Inferior parietal cortex (tissue), 1 donor: ENCODE measurements at regions not wholly inside any gene's neighbourhood (a gene's known extent, or its start where the extent isn't known, plus 50 kb on each side); places are given as distances from the start of the nearest gene placed in this dataset.

Experiments used
- DNase-seq: peaks from one replicate; pipeline ENCODE4 v3.0.0-alpha.2; 2016; ENCODE audit errors: extremely low spot score

DNA sequence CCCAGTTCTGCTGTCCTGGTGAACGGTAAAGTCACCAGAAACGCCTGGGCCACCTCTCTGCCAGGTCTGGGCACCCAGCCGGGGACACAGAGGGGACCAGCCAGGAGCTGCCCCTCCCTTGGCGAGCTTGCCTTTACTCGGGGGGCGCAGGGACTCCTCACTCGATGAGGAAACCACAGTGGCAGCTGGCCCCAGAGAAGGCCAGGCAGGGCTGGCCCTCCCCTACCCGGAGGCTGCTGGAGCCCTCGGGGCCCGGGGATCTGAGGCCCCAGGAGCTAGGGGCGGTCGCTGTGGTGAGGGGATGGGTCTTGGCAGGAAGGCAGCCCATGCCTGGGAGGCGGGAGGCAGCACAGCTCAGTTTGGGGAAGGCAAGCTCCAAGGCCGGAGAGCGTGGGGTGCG lies 80.4 kb upstream of the SLCO4A1 start:
- no peak for DNase-seq

DNA sequence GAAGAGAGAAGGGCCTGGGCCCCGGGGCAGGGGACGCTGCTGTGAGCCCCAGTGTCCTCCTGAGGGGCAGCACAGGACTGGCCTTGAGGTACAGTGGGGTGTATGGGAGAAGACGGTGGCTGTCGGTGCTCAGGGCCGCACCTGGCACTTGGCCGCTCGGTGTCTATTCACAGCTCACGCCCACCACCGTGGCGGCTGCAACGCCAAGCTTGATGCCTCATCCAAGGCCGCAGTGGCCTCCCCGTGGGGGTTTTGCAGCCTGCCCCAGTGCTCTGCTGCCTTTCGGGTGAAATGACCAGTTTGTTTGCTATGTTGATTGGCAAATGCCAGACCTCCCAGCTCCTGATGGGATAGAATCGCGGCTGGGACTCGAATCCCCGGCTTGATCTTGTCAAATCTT lies 79.5 kb upstream of the SLCO4A1 start:
- DNase-seq = no peak

DNA sequence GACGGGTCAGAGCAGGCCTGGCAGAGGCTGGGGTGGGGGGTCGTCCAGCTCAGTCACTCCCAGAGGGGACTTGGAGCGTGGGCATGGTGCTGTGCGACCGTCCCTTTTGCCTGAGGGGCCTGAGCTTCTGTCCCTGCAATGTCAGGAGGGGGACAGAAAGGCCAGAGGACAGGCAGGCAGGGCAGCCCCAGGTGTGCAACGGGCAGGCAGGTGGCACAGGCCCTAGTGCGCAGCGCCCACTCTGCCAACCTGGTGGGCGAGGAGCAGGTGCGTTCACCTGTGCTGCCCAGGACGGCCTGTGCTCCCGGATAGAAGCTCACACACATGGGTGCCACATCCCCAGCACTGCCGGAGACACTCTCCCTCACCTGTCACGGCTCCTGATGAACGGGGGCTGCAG lies 78.7 kb upstream of the SLCO4A1 start:
- DNase-seq = no peak

DNA sequence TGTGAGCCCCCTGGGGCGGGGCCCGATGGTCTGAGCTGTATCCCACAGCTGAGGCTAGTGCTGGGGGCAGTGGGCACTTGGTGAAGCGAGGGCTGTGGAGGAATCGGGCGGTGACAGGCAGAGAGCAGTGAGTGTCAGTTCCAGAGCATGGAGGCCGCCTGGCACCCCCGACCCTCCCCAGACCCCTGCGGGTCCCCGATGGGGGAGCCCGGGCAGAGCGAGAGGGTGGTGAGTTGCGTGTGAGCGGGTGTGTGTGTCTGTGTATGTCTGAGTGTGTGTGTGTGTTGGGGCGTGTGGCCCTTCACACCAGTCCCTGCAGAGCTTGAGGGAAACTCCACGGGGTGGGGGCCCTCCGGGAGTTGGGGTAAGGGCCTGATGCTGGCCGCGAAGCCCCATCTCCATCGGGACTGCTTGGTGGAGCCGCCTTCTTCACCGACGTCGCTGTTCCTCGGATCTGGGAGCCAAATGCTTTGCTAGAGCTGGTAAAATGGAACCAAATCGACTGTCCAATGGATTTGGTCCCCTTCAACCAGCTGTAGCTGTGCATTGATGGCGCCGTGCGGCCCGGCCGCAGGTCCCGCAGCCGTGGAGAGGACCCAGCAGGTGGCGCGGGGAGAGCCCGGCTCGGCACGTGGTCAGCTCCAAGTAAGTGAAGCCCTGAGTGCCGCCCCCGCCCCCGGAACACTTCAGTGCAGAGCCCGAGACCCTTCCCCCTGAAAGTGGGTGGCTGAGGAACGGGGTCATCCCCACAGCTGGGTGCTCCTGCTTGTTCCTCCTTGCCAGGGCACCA lies 77.7 kb upstream of the SLCO4A1 start:
- no peak for DNase-seq

DNA sequence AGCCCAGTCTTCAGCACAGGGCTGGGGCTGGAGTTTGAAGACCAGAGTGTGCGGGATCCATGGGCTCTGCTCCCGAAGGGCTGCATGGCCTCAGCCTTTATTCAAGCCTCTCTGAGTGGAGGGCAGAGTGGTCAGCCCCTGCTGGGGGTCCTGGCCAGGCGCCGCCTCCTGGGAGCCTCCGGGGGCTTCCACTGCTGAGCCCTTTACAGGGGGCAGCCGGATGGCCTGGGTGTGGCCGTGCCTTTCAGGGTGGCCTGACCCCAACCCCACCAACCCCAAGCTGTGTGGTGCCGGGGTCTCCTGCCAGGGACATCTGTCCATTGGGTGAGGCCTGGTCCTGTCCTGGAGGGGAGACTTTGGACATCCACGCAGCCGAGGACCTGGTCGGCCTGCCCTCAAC lies 76.0 kb upstream of the SLCO4A1 start:
- no peak for DNase-seq

DNA sequence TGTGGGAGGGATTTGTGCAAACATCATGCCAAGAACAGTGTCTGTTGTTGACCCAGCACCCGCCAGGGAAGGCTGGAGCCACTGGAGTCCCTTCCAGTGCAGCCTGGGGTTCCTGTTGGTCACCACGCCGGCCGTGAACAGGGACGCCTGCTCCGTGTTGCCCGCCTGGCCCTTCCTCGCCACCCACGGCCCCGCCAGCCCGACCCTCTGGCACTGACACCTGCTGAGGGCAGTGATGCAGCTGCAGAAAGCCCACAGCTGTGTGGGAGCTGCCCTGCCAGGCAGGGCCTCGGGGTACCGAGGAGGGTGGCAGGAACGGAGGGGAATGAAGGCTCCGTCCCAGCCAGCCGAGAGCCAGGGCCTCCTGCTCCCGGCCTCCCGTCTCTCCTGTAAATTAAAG lies 75.5 kb upstream of the SLCO4A1 start:
- DNase-seq = no peak

DNA sequence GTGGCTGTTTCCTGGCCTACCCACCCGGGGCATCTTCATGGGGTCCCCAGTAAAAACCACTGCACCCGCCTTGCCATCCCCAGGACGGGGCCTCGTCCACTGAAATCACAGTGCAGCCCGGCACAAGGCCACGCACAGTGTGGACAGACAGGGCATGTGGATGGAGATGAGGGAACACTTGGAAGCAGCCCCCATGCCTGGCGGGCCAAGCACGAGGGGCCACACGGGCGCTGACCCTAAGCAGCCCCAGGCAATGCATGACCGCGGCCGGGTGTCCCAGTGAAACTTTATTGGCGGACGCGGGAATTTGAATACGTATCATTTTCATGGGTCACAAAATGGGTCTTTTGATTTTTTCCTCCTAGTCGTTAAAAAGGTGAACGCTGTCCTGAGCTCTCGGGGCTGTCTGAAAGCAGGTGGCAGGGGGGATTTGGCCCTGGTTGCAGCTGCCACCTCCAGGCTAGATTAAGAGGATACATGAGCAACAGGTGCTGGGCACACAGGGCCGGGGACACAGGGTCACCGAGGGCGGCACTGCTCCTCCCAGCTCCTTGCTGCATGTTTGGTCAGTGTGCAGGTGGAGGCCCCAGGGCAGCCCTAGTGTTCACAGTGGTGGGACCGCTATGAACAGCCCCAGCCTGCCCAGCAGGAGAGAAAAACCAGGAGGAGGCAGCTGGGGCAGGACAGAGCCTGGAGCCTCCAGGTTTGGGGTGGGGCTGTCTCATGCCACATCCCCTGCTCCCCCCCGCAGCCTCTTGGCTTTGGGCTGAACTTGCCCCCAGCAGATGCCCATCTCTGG lies 74.9 kb upstream of the SLCO4A1 start:
- no peak for DNase-seq

DNA sequence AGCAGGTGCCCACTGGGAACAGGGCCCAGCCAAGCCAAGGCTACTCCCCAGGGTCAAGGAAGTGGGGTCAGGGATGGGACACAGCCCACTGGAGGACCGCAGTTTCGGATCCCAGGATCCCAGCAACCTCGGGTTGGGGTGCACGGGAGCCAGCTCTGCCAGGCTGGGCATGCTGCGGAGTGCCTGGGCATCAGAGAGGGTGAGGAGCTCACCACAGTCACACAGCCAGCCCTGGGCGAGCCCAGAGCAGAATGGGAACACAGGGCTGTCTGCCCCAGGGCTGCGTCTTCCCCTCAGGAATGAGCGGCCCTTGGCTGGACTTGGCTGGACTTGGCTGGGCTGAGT lies 74.3 kb upstream of the SLCO4A1 start:
- no peak for DNase-seq

DNA sequence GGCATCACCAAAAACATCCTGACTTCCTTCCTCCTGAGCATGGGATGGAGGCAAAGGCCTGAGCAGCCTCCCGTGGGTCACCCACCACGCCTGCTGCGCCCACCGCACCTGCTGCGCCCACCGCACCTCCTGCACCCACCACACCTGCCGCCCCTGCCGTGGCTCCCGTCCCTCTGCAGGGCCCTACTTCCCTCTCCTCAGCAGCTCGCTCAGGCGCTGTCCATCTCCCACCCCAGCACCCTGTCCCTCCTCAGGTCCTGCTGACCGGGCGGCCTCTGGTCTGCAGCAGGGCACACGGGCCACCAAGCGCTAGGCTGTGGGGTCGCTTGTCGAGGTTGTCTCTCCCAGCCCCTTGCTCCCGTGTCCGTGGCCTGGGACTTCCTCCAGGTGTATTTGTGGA lies 72.7 kb upstream of the SLCO4A1 start:
- DNase-seq = no peak

DNA sequence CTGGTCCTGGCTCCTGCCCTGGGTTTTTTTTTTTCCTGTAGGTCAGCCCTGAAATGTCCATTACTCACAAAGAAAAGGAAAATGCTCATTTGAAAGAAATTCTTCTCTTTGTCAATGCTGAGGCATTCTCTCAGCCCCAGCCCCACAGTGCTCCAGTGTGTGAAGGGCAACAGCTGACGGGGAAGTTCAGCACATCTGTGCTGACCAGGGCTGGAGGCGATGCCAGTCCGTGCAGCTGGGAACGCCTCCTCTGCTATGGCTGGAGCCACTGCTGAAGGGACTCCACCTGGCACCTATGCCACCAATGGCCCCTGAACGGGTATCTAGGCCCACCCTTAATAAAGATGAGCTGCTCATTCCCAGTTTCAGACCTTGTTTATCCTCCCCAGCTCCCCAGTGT lies 71.9 kb upstream of the SLCO4A1 start:
- DNase-seq = no peak

DNA sequence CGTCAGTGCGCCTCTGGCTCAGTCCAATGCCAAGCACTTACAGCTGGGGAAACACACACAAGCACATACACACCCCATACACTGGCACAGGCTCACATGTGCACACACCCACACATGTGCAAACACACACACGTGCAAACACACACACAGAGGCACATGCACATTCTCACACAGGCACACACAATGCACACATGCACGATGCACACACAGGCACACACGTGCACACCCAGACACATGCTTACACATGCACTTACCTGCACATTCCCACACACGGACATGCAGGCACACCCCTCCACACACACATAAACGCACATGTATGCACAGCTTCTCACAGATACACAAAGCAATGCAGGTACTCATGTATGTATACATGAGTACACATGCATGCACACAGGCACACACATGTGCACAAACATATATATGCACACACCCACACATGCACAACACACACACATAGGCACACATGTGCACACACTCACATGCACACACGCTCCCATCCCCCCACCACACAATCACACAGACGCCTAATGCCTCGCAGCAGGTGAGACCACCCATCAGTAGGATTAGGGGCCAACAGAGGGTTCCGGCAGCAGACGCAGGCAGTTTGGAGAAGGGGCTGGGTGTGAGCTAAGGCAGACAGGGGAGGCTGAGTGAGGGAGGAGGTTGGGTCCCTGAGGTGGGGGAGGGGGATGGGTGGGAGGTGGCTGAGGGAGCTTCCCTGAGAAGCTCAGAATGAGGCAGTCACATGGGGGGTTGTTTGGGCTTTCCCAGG lies 71.2 kb upstream of the SLCO4A1 start:
- no peak for DNase-seq

DNA sequence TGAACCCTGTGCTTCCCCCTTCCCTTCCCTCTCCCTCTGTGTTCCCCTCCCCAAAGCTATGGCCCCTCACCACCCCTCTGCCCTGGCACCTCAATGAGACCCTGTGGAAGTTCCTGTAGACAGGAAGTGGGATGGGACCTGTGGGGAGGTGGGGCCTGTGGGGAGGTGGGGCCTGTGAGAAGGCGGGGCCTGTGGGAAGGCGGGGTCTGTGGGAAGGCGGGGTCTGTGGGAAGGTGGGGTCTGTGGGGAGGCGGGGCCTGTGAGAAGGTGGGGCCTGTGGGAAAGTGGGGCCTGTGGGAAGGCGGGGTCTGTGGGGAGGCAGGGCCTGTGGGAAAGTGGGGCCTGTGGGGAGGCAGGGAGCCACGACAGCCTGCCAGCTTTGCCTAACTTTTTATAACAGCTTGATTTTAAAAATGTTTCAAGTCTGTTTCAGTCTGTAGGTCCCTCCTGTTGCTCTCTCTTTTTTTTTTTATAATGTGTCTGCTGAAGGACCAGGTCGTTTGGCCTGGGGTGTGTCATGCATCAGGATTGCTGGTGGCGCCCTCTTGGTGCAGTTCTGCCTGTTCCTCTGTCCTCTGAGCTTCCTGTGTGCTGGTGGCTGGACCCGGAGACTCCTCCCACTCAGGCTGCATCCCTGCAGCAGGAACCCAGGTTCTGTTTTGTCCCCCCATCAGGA lies 70.5 kb upstream of the SLCO4A1 start:
- DNase-seq = no peak

DNA sequence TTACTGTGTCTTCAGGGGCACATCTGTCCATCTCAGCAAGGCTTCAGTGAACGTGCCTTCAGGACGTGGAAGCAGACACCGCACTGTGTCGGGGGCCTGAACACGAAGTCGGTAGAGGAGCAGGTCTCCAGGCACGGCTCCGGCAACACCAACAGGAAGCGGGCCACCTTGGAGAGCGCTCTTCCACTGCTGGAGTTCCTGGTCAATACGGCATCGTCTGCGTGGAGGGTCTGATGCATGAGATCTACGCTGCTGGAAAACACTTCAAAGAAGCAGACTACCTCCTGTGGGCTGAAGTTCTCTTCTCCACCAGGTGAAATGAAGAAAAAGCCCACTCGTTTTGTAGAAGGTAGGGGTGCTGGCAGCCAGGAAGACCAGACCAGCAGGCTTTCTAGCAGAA lies 69.3 kb upstream of the SLCO4A1 start:
- no peak for DNase-seq

DNA sequence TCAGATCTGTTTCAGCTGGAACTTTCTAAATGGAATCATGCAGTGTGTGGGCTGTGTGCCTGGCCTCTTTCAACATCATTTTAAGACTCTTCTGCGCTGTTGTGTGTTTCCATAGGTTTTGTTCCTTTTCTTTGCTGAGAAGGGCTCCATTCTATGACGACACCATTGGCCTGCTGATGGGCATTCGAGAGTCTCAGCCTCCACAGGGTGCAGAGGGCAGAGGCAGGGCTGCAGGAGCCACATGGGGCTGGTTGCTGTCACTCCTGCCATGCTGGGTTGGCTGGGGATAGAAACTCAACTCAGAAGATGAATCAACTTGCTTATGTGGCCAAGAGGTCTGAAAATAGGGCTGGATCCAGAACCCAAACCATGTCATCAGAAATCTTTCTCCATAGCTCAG lies 68.5 kb upstream of the SLCO4A1 start:
- DNase-seq = no peak

DNA sequence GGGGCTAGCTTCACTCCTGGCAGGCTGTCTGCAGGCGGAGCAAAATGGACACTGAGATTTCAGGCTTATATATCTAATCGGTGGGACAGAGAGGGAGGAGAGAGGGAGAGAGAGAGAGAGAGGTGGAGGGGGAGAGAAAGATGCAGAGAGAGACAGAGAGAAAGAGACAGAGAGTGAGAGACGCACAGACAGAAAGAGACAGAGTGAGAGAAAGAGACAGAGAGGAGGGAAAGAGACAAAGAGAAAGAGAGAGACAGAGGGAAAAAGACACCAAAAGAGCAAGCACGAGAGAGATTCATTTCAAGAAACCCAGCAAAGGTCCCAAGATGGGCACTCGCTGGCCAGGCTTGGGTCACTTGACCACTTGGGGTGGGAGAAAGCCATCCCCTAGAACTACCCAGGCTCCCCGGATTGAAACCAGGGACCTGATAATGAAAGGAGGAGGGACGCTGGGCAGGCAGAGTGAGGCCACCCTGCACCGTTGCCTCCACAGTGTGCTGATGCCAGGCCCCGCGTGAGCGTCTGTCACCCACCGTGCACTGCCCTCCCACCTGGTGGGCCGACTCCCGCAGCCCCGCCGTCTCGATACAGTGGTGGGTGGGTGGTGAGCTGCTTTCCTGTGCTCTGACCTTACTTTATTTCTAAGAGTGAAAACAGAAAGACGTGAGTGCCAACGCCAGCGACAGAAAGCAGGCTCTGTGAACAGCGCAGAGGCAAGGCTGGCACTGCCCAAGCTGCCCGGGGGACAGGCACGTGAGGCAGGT lies 67.9 kb upstream of the SLCO4A1 start:
- no peak for DNase-seq

DNA sequence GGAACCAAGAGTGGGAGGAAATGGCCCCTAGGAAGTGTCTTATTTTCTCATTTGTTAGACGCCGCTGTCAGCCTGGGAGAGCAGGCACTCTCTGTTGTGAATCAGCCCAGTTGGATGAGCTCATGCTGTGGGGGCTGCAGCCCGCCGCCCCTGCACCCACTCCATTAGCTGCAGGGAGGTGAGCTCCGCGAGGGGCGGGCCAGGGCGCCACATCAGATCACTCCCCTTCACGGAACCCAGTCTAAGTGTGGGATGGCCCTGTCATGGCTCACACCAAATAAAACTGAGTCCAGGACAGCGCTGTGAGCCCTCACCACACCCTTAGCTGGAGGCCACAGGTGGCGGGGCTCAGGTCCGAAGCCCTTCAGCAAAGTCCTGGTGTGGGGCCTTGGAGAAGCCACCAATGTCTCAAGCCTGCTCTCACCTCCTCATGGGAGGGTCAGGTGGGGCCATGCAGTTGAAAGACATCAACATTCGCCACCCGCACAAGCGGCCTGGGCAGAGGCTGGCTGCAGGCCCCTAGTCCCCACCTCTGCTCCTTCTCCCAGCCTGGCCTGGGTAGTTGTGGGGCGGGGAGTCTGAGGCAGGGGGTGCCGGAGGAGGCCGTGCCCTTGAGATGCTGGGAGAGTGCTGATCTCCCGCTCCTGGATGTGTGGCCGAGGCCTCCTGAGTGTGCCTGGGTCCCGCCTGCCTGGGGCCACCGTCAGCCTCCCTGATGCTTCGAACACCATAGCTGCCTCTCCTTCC lies 66.2 kb upstream of the SLCO4A1 start:
- DNase-seq = no peak

DNA sequence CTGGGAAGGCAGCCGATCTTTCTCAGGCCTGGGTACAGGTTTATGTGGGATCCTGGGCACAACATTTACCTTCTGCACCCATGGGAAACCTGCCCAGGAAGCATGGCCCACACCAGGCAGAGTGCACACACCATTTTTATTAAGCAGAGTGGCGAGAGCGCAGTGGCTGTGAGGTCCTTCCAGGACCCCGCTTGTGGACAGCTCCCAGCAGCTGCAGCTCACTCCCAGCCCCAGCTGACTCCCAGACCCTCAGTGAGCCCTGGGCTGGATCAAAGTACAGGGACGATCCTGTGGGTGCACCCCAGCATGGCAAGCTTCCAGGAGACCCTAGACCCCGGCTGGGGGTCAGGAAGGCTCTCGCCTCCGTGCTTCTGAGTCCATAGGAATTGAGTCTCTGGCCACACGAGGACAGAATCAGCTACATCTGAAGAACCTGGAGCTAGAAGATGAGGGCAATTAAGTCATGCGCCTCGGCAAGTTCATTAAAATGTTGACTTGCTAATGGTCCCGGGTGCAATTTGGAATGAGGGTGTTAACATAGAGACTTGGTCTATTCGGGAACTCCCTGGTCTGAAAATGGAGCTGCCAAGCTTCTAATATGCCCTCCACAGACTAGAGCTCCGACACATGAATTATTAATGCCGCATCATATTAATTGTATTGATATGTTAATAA lies 65.4 kb upstream of the SLCO4A1 start:
- DNase-seq = no peak

DNA sequence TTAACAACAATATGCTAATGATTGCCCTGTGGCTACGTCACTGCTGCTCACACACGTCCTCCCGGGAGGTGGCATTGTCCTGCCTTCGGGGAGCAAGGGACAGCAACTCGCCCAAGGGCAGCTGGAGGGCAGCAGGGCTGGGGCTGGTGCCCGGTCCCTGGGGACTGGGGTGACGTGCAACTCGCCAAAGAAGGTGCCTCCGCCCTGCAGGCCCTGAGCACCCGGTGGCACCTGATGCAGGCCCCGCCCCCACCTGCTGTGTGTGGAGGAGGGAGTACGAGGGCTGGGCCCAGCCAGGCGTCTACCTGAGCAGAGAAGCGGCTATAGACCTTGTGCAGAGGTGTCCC lies 64.8 kb upstream of the SLCO4A1 start:
- no peak for DNase-seq

DNA sequence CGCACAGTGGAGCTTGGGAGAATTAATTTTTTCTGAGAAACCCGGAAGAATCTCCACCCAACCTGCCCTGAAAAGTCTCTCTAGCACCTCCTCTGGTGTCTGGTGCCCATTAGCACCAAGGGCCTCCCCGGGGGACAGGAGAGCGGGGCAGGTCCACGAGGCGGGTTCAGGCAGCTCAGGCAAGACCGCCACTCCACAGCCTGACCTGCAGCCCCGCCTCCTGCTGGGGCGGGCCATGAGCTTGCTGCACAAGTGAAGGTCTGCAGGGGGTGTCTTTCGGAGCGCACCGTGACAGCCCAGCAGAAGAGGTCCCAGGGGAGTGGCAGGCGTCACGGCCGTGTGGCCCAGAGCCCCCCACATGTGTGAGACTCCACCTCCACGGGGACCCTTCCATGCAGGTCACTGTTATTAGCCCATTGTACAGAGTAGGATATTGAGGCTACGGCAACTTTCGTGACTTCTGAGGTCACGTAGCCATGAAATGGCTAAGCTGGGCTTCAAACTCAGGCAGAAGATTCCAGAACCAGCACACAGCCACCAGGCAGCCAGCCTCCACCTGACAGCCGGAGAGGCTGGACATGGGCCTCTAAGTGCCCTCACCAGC lies 63.9 kb upstream of the SLCO4A1 start:
- no peak for DNase-seq

DNA sequence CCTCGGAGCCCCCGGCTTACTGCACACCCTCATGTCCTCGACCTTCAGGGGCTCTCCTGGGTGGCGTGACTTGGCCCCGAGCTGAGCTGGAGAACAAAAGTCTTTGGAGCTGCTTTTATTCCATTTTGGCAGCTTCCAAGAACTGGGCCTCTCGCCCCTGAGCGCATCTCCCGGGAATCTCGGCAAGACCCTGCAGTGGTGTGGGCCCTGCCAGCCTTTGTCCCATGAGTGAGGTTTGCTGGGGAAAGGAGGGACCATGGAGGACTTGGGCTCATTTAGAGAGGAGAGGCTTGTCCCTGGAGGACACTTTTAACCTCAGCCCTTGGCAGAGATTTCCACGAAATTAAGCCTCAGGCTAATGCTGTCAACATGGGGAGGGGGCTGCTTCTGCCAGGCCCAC lies 62.3 kb upstream of the SLCO4A1 start:
- no peak for DNase-seq
